ENCODE measurements at regions not wholly inside any gene's neighbourhood (a gene's known extent, or its start where the extent isn't known, plus 50 kb on each side); places are given as distances from the start of the nearest gene placed in this dataset.

- Histone ChIP-seq H3F3A (ENCODE audit: insufficient read depth) (peaks cover 56% of the 10 kb centered on the region), H3K9ac (no peak overlapping the region), H3K4me1 (ENCODE audit: insufficient read depth) (peaks cover 65% of the 10 kb centered on the region), H3K4me2 (ENCODE audit: unreplicated experiment) (peak overlapping the region; percentile 40), H3K27ac (0 out of 2 replicates have a peak overlapping the region, but pooled peaks have one; percentile 4), H3K9me3 (ENCODE audit: low read depth) (no peaks in the 10 kb centered on the region), H3K9me2 (ENCODE audit: insufficient read depth) (no peaks in the 10 kb centered on the region), H2AFZ (no peak overlapping the region), H3K79me2 (ENCODE audit: insufficient read depth) (no peaks in the 10 kb centered on the region), H4K20me1 (ENCODE audit: insufficient read depth) (no peaks in the 10 kb centered on the region), H3K27me3 (replicated peaks; ENCODE audit: insufficient read depth) (no peaks in the 10 kb centered on the region), H3K36me3 (ENCODE audit: low read depth) (no peaks in the 10 kb centered on the region), H3K4me3 (no peak overlapping the region)
- TF ChIP-seq EZH2phosphoT487 (IDR thresholded peaks at IDR 0.05; ENCODE audit: insufficient read depth, low read depth) (no peak), EZH2 (IDR thresholded peaks at IDR 0.05; ENCODE audit: insufficient read depth, poor library complexity, severe bottlenecking) (no peak)
- DNase-seq: no peak
- in situ Hi-C loops (cut with MboI): no loop called here
Observed at GRCh38 chr1:96361961-96362360, 359.6 kb upstream of the PTBP2 start.

GRCh38 chr1:96362623-96363022 lies 359.0 kb upstream of the PTBP2 start:
- TF ChIP-seq EZH2 (IDR thresholded peaks at IDR 0.05; ENCODE audit: insufficient read depth, poor library complexity, severe bottlenecking): no peak
- TF ChIP-seq EZH2phosphoT487 (IDR thresholded peaks at IDR 0.05; ENCODE audit: insufficient read depth, low read depth): peak; percentile 92; the same call in 1 of the 2 replicates
- H3K9ac ChIP-seq: no peak overlapping the region
- in situ Hi-C loops (cut with MboI): no loop called here

GRCh38 chr1:96363826-96364225 lies 357.8 kb upstream of the PTBP2 start:
- Histone ChIP-seq H3K79me2 (ENCODE audit: insufficient read depth) (no peaks in the 10 kb centered on the region), H2AFZ (no peak overlapping the region), H3K4me1 (ENCODE audit: insufficient read depth) (peaks cover 78% of the 10 kb centered on the region), H3K9ac (no peak overlapping the region), H3K9me2 (ENCODE audit: insufficient read depth) (no peaks in the 10 kb centered on the region), H3K27ac (no peak overlapping the region), H3K4me2 (ENCODE audit: unreplicated experiment) (peak overlapping the region; percentile 10), H3F3A (ENCODE audit: insufficient read depth) (peaks cover 62% of the 10 kb centered on the region), H3K4me3 (no peak overlapping the region), H4K20me1 (ENCODE audit: insufficient read depth) (no peaks in the 10 kb centered on the region), H3K36me3 (ENCODE audit: low read depth) (no peaks in the 10 kb centered on the region), H3K27me3 (replicated peaks; ENCODE audit: insufficient read depth) (no peaks in the 10 kb centered on the region), H3K9me3 (ENCODE audit: low read depth) (no peaks in the 10 kb centered on the region)
- TF ChIP-seq EZH2 (IDR thresholded peaks at IDR 0.05; ENCODE audit: insufficient read depth, poor library complexity, severe bottlenecking) (no peak), EZH2phosphoT487 (IDR thresholded peaks at IDR 0.05; ENCODE audit: insufficient read depth, low read depth) (no peak)
- in situ Hi-C loops (cut with MboI): no loop called here
- WGBS, 2 experiments (ENCODE audit: low coverage in 1 of 2, low lambda C conversion rate in 2 of 2, missing lambda C conversion rate in 2 of 2): 61 to 82% methylated on average over 2 of the region's 2 CpGs
- peak; percentile 28 for DNase-seq

More at GRCh38 chr1:96362623-96363022, 359.0 kb upstream of the PTBP2 start:
- peak; percentile 97 for DNase-seq
- Histone ChIP-seq H3K79me2 (ENCODE audit: insufficient read depth) (no peaks in the 10 kb centered on the region), H3F3A (ENCODE audit: insufficient read depth) (peaks cover 61% of the 10 kb centered on the region), H3K9me3 (ENCODE audit: low read depth) (no peaks in the 10 kb centered on the region), H3K4me1 (ENCODE audit: insufficient read depth) (peaks cover 72% of the 10 kb centered on the region), H3K36me3 (ENCODE audit: low read depth) (no peaks in the 10 kb centered on the region), H3K9me2 (ENCODE audit: insufficient read depth) (no peaks in the 10 kb centered on the region), H3K27me3 (replicated peaks; ENCODE audit: insufficient read depth) (no peaks in the 10 kb centered on the region), H3K27ac (peak overlapping the region; percentile 64), H3K4me3 (no peak overlapping the region), H2AFZ (no peak overlapping the region), H4K20me1 (ENCODE audit: insufficient read depth) (no peaks in the 10 kb centered on the region), H3K4me2 (ENCODE audit: unreplicated experiment) (peak overlapping the region; percentile 40)

GRCh38 chr1:96364576-96364975 lies 357.0 kb upstream of the PTBP2 start:
- peak overlapping the region; percentile 7 for H3K4me2 ChIP-seq (ENCODE audit: unreplicated experiment)

GRCh38 chr1:96365076-96365475 lies 356.5 kb upstream of the PTBP2 start:
- Histone ChIP-seq H4K20me1 (ENCODE audit: insufficient read depth) (no peaks in the 10 kb centered on the region), H3K9me3 (ENCODE audit: low read depth) (no peaks in the 10 kb centered on the region), H3K9me2 (ENCODE audit: insufficient read depth) (no peaks in the 10 kb centered on the region), H3K27ac (no peak overlapping the region), H3K36me3 (ENCODE audit: low read depth) (no peaks in the 10 kb centered on the region), H3K79me2 (ENCODE audit: insufficient read depth) (no peaks in the 10 kb centered on the region), H3K4me1 (ENCODE audit: insufficient read depth) (peaks cover 71% of the 10 kb centered on the region), H3K4me2 (ENCODE audit: unreplicated experiment) (no peak overlapping the region), H2AFZ (no peak overlapping the region), H3K9ac (no peak overlapping the region), H3K4me3 (no peak overlapping the region), H3K27me3 (replicated peaks; ENCODE audit: insufficient read depth) (no peaks in the 10 kb centered on the region), H3F3A (ENCODE audit: insufficient read depth) (peaks cover 55% of the 10 kb centered on the region)
- TF ChIP-seq EZH2 (IDR thresholded peaks at IDR 0.05; ENCODE audit: insufficient read depth, poor library complexity, severe bottlenecking): no peak
- TF ChIP-seq EZH2phosphoT487 (IDR thresholded peaks at IDR 0.05; ENCODE audit: insufficient read depth, low read depth): no peak
- 75% methylated on average over 1 of the region's 1 CpG for WGBS, 2 experiments (ENCODE audit: low coverage in 1 of 2, low lambda C conversion rate in 2 of 2, missing lambda C conversion rate in 2 of 2)
- in situ Hi-C loops (cut with MboI): no loop called here
- DNase-seq: no peak

More at GRCh38 chr1:96364576-96364975, 357.0 kb upstream of the PTBP2 start:
- Histone ChIP-seq H3K36me3 (ENCODE audit: low read depth) (no peaks in the 10 kb centered on the region), H2AFZ (no peak overlapping the region), H3K79me2 (ENCODE audit: insufficient read depth) (no peaks in the 10 kb centered on the region), H3K9me2 (ENCODE audit: insufficient read depth) (no peaks in the 10 kb centered on the region), H3K9ac (no peak overlapping the region), H3K4me1 (ENCODE audit: insufficient read depth) (peaks cover 76% of the 10 kb centered on the region), H4K20me1 (ENCODE audit: insufficient read depth) (no peaks in the 10 kb centered on the region), H3K4me3 (no peak overlapping the region), H3K9me3 (ENCODE audit: low read depth) (no peaks in the 10 kb centered on the region), H3K27me3 (replicated peaks; ENCODE audit: insufficient read depth) (no peaks in the 10 kb centered on the region), H3K27ac (no peak overlapping the region), H3F3A (ENCODE audit: insufficient read depth) (peaks cover 60% of the 10 kb centered on the region)
- TF ChIP-seq EZH2 (IDR thresholded peaks at IDR 0.05; ENCODE audit: insufficient read depth, poor library complexity, severe bottlenecking) (no peak), EZH2phosphoT487 (IDR thresholded peaks at IDR 0.05; ENCODE audit: insufficient read depth, low read depth) (no peak)
- DNase-seq: peak; percentile 49
- in situ Hi-C loops (cut with MboI): no loop called here
